ENCODE measurements at regions not wholly inside any gene's neighbourhood (a gene's known extent, or its start where the extent isn't known, plus 50 kb on each side); places are given as distances from the start of the nearest gene placed in this dataset.

DNA sequence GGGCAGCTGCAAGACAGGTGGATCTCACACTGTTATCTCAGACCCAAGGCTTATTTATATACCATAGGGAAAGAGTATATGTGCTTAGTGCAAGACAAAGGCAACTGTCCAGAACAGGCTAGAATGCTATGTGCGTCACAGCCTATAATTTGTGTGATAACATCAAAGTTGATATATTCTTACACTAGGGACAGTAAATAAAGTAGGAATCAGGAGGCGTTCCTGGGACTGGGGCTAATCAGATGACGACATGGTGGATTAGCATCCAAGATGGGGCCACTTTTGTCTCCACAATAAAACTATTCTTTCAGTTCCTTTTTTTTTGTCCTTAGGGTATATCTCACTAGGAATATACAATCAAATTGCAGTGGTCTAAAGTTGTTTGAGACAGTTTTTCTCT is 54.9 kb upstream of the IER3 start:
- Histone ChIP-seq H3K27me3 (ENCODE audit: insufficient read depth, low read length, poor library complexity) (no peaks in the 10 kb centered on the region), H3K9ac (ENCODE audit: low read depth, low read length) (no peak overlapping the region), H4K20me1 (ENCODE audit: insufficient read depth, low read length) (no peaks in the 10 kb centered on the region), H3K79me2 (ENCODE audit: insufficient read depth, low read length) (no peaks in the 10 kb centered on the region), H3K36me3 (ENCODE audit: insufficient read depth, low read length) (no peaks in the 10 kb centered on the region), H2AFZ (ENCODE audit: low read depth, low read length) (no peak overlapping the region), H3K27ac (ENCODE audit: low read length) (no peak overlapping the region), H3K4me1 (ENCODE audit: insufficient read depth, low read length) (peaks cover 6% of the 10 kb centered on the region), H3K4me2 (ENCODE audit: insufficient read depth, low read length) (no peak overlapping the region), H3K4me3 (ENCODE audit: low read depth in 1 of 2, low read length in 2 of 2) (no peak overlapping the region), H3K9me3 (ENCODE audit: insufficient read depth, low read length, severe bottlenecking) (no peaks in the 10 kb centered on the region)
- DNase-seq (no peak), ATAC-seq (ENCODE audit: insufficient read depth, low read depth) (no peak)
- no peak for TF ChIP-seq EZH2 (IDR thresholded peaks at IDR 0.05; ENCODE audit: borderline replicate concordance, low read depth, low read length, severe bottlenecking)
- TF ChIP-seq, protein P1, sequence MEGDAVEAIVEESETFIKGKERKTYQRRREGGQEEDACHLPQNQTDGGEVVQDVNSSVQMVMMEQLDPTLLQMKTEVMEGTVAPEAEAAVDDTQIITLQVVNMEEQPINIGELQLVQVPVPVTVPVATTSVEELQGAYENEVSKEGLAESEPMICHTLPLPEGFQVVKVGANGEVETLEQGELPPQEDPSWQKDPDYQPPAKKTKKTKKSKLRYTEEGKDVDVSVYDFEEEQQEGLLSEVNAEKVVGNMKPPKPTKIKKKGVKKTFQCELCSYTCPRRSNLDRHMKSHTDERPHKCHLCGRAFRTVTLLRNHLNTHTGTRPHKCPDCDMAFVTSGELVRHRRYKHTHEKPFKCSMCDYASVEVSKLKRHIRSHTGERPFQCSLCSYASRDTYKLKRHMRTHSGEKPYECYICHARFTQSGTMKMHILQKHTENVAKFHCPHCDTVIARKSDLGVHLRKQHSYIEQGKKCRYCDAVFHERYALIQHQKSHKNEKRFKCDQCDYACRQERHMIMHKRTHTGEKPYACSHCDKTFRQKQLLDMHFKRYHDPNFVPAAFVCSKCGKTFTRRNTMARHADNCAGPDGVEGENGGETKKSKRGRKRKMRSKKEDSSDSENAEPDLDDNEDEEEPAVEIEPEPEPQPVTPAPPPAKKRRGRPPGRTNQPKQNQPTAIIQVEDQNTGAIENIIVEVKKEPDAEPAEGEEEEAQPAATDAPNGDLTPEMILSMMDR (IDR thresholded peaks at IDR 0.05; ENCODE audit: borderline replicate concordance, extremely low read depth, low read length, poor library complexity, severe bottlenecking) = no peak

DNA sequence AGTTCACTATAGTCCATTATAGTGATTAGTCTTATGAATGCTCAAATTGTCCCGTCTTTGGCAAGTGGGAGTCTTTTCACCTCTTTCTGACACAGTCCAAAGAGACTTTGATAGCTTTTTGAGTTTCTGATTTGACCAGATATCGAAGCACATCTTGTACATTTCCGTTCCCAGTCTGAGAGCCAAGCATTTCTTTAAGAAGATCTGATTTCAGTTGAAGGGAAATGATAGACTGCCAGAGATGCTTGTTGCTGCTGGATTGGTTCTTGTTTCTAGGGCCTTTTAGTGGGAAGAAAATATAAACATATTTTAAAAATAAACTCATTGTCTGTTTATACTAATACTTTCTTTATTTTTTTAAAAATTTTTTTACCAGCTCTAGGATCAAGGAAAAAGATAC is 54.1 kb upstream of the IER3 start:
- Histone ChIP-seq H3K4me1 (ENCODE audit: insufficient read depth, low read length) (peaks cover 13% of the 10 kb centered on the region), H3K9ac (ENCODE audit: low read depth, low read length) (no peak overlapping the region), H3K27me3 (ENCODE audit: insufficient read depth, low read length, poor library complexity) (no peaks in the 10 kb centered on the region), H3K79me2 (ENCODE audit: insufficient read depth, low read length) (no peaks in the 10 kb centered on the region), H3K27ac (ENCODE audit: low read length) (no peak overlapping the region), H4K20me1 (ENCODE audit: insufficient read depth, low read length) (no peaks in the 10 kb centered on the region), H3K4me2 (ENCODE audit: insufficient read depth, low read length) (no peak overlapping the region), H3K36me3 (ENCODE audit: insufficient read depth, low read length) (no peaks in the 10 kb centered on the region), H3K4me3 (ENCODE audit: low read depth in 1 of 2, low read length in 2 of 2) (no peak overlapping the region), H2AFZ (ENCODE audit: low read depth, low read length) (no peak overlapping the region), H3K9me3 (ENCODE audit: insufficient read depth, low read length, severe bottlenecking) (no peaks in the 10 kb centered on the region)
- ATAC-seq (ENCODE audit: insufficient read depth, low read depth) (no peak), DNase-seq (no peak)
- TF ChIP-seq EZH2 (IDR thresholded peaks at IDR 0.05; ENCODE audit: borderline replicate concordance, low read depth, low read length, severe bottlenecking) = no peak
- TF ChIP-seq, protein P1 (IDR thresholded peaks at IDR 0.05; ENCODE audit: borderline replicate concordance, extremely low read depth, low read length, poor library complexity, severe bottlenecking) = no peak

DNA sequence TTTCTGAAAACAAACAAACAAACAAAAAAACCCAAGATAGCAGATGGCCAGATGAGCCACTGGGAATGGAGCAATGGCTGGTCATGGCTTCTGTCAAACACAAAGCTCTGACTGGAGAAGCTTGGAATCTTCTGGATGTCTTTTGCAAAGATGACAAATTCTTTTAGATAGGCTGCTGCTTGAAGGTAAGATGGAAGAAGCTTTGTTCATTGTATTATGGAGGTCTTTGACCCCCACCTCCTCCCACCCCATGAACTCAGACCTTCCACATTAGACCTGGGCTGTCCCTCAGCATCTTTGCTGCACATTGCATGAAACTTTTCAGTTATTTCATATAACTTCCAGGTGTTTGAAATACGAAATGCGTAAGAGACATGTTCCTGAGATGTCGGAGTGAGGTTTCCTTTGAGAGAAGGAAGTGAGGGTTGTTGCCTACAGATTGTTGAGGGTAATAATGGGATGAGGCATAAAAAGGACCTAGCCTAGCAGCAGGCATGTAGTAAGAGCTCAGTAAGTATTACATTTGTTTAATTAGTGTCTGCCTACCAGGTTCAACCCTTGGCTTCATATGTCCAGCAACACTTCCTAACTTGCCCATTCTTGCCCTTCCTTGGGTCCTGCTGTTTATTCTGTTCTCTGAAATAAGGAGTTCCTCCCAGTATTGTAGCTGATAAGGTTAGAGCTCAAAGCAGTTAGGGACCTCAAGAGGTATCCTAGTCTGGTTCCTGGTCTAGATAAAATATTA is 51.4 kb upstream of the IER3 start:
- TF ChIP-seq EZH2 (IDR thresholded peaks at IDR 0.05; ENCODE audit: borderline replicate concordance, low read depth, low read length, severe bottlenecking) = no peak
- TF ChIP-seq, protein P1 (IDR thresholded peaks at IDR 0.05; ENCODE audit: borderline replicate concordance, extremely low read depth, low read length, poor library complexity, severe bottlenecking) = no peak
- no peak for ATAC-seq (ENCODE audit: insufficient read depth, low read depth)
- Histone ChIP-seq H3K9ac (ENCODE audit: low read depth, low read length) (no peak overlapping the region), H3K27ac (ENCODE audit: low read length) (no peak overlapping the region), H2AFZ (ENCODE audit: low read depth, low read length) (no peak overlapping the region), H3K4me1 (ENCODE audit: insufficient read depth, low read length) (peaks cover 23% of the 10 kb centered on the region), H3K9me3 (ENCODE audit: insufficient read depth, low read length, severe bottlenecking) (no peaks in the 10 kb centered on the region), H3K27me3 (ENCODE audit: insufficient read depth, low read length, poor library complexity) (no peaks in the 10 kb centered on the region), H3K36me3 (ENCODE audit: insufficient read depth, low read length) (no peaks in the 10 kb centered on the region), H3K79me2 (ENCODE audit: insufficient read depth, low read length) (no peaks in the 10 kb centered on the region), H3K4me3 (ENCODE audit: low read depth in 1 of 2, low read length in 2 of 2) (no peak overlapping the region), H3K4me2 (ENCODE audit: insufficient read depth, low read length) (no peak overlapping the region), H4K20me1 (ENCODE audit: insufficient read depth, low read length) (no peaks in the 10 kb centered on the region)
- DNase-seq = no peak

Measured in DND-41 (cell line).